OCI-LY3 (cell line): ENCODE measurements at regions not wholly inside any gene's neighbourhood (a gene's known extent, or its start where the extent isn't known, plus 50 kb on each side); places are given as distances from the start of the nearest gene placed in this dataset.
"Not testable (repeated sequence)": the region's sequence is repeated elsewhere in the genome, so short reads cannot be mapped to it uniquely, and the experiment has no call there.

Experiments used
- H2AFZ ChIP-seq: fragments of 200-600, 300-600 bp; shearing (Covaris generic); 2 replicates; pipeline ENCODE4 v1.6.0; 2014; ENCODE audit warnings: antibody characterized with exemption, low read depth, low read length
- H3K27ac ChIP-seq: fragments of 200-600, 300-600 bp; sonication (generic); 2 replicates; pipeline ENCODE4 v1.5.1; 2014; ENCODE audit warnings: mild to moderate bottlenecking, low read length, moderate library complexity, mixed read lengths
- H3K27me3 ChIP-seq: fragments of 200-600, 300-600 bp; sonication (generic); 2 replicates; pipeline ENCODE4 v1.6.1; 2014; ENCODE audit warnings: low read depth, low read length, mixed read lengths
- H3K36me3 ChIP-seq: fragments of 200-600, 300-600 bp; sonication (generic); replicated peaks from 2 replicates; pipeline ENCODE3; 2014; ENCODE audit warnings: low read depth, low read length, mixed read lengths
- H3K4me1 ChIP-seq: fragments of 300-600, 200-600 bp; sonication (generic); 2 replicates; pipeline ENCODE4 v1.6.1; 2014; ENCODE audit warnings: low read length, mixed read lengths
- H3K4me2 ChIP-seq: fragments of 200-600, 300-600 bp; sonication (generic); 2 replicates; pipeline ENCODE4 v1.6.1; 2014; ENCODE audit warnings: low read length, mixed read lengths
- H3K4me3 ChIP-seq: fragments of 300-600, 200-600 bp; sonication (generic); 2 replicates; pipeline ENCODE4 v1.5.1; 2014; ENCODE audit warnings: antibody characterized with exemption, mild to moderate bottlenecking, low read length, moderate library complexity
- H3K79me2 ChIP-seq: fragments of 300-600, 200-600 bp; shearing (Covaris generic); 2 replicates; pipeline ENCODE4 v1.6.1; 2014; ENCODE audit warnings: mild to moderate bottlenecking, low read length, mixed read lengths
- H3K9ac ChIP-seq: fragments of 300-600, 200-600 bp; shearing (Covaris generic); 2 replicates; pipeline ENCODE4 v1.6.0; 2014; ENCODE audit warnings: mild to moderate bottlenecking, low read length, moderate library complexity
- H3K9me3 ChIP-seq: fragments of 200-600, 300-600 bp; shearing (Covaris generic); 2 replicates; pipeline ENCODE4 v1.6.1; 2014; ENCODE audit warnings: low read length, mixed read lengths; ENCODE audit not compliant: insufficient read depth
- H4K20me1 ChIP-seq: fragments of 200-600, 300-600 bp; sonication (generic); 2 replicates; pipeline ENCODE4 v1.6.1; 2016; ENCODE audit warnings: low read length, mixed read lengths; ENCODE audit not compliant: insufficient read depth
- CTCF ChIP-seq: fragments of 200-600, 300-600 bp; sonication (generic); IDR thresholded peaks from 2 replicates; pipeline ENCODE4 v1.5.1; 2014; ENCODE audit warnings: antibody characterized with exemption, low read length, low read depth
- EZH2phosphoT487 ChIP-seq: fragments of 200-600 bp; shearing (Covaris generic); IDR thresholded peaks from 2 replicates; pipeline ENCODE4 v1.6.1; 2018; ENCODE audit warnings: antibody characterized with exemption, mixed run types, low read depth

GRCh38 chr4:158970812-158971211 lies 132.1 kb upstream of the RAPGEF2 start:
- no peak overlapping the region for H3K4me3 ChIP-seq
- TF ChIP-seq CTCF, result no peak
- no peak for TF ChIP-seq EZH2phosphoT487

DNA sequence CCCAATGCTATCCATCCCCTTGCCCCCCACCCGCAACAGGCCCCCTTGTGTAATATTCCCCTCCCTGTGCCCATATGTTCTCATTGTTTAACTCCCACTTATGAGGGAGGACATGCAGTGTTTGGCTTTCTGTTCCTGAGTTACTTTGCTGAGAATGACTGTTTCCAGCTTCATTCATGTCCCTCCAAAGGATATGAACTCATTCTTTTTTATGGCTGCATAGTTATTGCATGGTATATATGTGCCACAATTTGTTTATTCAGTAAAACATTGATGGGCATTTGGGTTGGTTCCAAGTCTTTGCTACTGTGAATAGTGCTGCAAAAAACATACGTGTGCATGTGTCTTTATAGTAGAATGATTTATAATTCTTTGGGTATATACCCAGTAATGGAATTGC lies 128.4 kb upstream of the RAPGEF2 start:
- H4K20me1 ChIP-seq, H3K9me3 ChIP-seq, H3K27ac ChIP-seq, H3K4me1 ChIP-seq, H3K4me2 ChIP-seq, H3K9ac ChIP-seq, H3K36me3 ChIP-seq, H3K4me3 ChIP-seq, H3K79me2 ChIP-seq, H2AFZ ChIP-seq, H3K27me3 ChIP-seq: not testable (repeated sequence)

More at GRCh38 chr4:158970812-158971211, 132.1 kb upstream of the RAPGEF2 start:
- Histone ChIP-seq H3K4me2 (no peak overlapping the region), H3K27ac (no peak overlapping the region), H3K36me3 (no peaks in the 10 kb centered on the region), H3K4me1 (no peaks in the 10 kb centered on the region), H3K9me3 (no peaks in the 10 kb centered on the region), H3K9ac (no peak overlapping the region), H3K79me2 (no peaks in the 10 kb centered on the region), H4K20me1 (no peaks in the 10 kb centered on the region), H2AFZ (no peak overlapping the region), H3K27me3 (peaks cover 17% of the 10 kb centered on the region)

- H3K27me3 ChIP-seq, H3K4me2 ChIP-seq, H3K9ac ChIP-seq, H2AFZ ChIP-seq, H3K4me1 ChIP-seq, H3K4me3 ChIP-seq, H4K20me1 ChIP-seq, H3K36me3 ChIP-seq, H3K9me3 ChIP-seq, H3K27ac ChIP-seq, H3K79me2 ChIP-seq: not testable (repeated sequence)
Observed at GRCh38 chr4:158980711-158981110, 122.2 kb upstream of the RAPGEF2 start.

GRCh38 chr4:158991534-158992155 lies 111.2 kb upstream of the RAPGEF2 start:
- Histone ChIP-seq H3K27me3 (peaks cover 19% of the 10 kb centered on the region), H3K79me2 (no peaks in the 10 kb centered on the region), H3K27ac (no peak overlapping the region), H3K9me3 (no peaks in the 10 kb centered on the region), H3K4me2 (no peak overlapping the region), H3K4me1 (peaks cover 15% of the 10 kb centered on the region), H3K9ac (no peak overlapping the region), H2AFZ (no peak overlapping the region), H3K4me3 (no peak overlapping the region), H3K36me3 (no peaks in the 10 kb centered on the region), H4K20me1 (no peaks in the 10 kb centered on the region)
- TF ChIP-seq CTCF (no peak), EZH2phosphoT487 (no peak)

DNA sequence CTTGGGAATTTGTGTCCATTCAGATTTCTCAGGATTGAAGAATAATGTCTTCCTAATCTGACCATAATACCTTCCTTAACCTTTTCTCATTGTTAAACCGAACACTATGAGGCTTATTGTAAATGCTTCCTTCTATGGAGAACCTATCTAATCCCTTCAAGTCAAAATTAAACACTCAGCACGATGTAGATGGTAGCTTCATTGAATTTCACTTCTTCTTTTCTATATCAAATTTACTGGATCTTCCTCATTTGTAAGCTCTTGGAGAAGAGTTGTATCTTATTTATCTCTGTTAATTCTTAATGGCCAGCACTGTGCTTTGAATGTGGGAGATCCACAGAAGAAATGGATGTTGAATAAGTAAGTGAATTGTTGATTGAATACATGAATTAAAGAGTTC lies 109.0 kb upstream of the RAPGEF2 start:
- Histone ChIP-seq H3K27me3 (peaks cover 27% of the 10 kb centered on the region), H3K9me3 (no peaks in the 10 kb centered on the region), H3K9ac (no peak overlapping the region), H3K36me3 (no peaks in the 10 kb centered on the region), H4K20me1 (no peaks in the 10 kb centered on the region), H3K27ac (no peak overlapping the region), H3K79me2 (no peaks in the 10 kb centered on the region), H3K4me1 (peaks cover 15% of the 10 kb centered on the region), H3K4me2 (peak overlapping the region; percentile 36), H2AFZ (no peak overlapping the region), H3K4me3 (no peak overlapping the region)
- TF ChIP-seq CTCF (no peak), EZH2phosphoT487 (no peak)
